Sigmoid colon (tissue), 4 donors: ENCODE measurements at regions not wholly inside any gene's neighbourhood (a gene's known extent, or its start where the extent isn't known, plus 50 kb on each side); places are given as distances from the start of the nearest gene placed in this dataset.
"Not testable (repeated sequence)": the region's sequence is repeated elsewhere in the genome, so short reads cannot be mapped to it uniquely, and the experiment has no call there.

Experiments
- EP300 ChIP-seq, 4 donors: sonication (generic); formaldehyde crosslinking; IDR thresholded peaks; one replicate each; pipeline ENCODE4 v1.6.1; 2017; ENCODE audit warnings: antibody characterized with exemption in 4 of 4
- POLR2A ChIP-seq, 2 donors: fragments of 450-650 bp; IDR thresholded peaks; one replicate each; pipeline ENCODE4 v1.6.1; 2016; ENCODE audit warnings: antibody characterized with exemption in 2 of 2, mild to moderate bottlenecking in 2 of 2, moderate library complexity in 2 of 2
- TF ChIP-seq, protein P1 (sequence below), 4 experiments: fragments of 450-650 bp in 3 of 4; fragments of 200-600 bp in 1 of 4; IDR thresholded peaks; one replicate each; pipeline ENCODE4 v1.5.1; 2016 to 2019; ENCODE audit warnings: antibody characterized with exemption in 4 of 4, mild to moderate bottlenecking in 3 of 4, moderate library complexity in 2 of 4

DNA sequence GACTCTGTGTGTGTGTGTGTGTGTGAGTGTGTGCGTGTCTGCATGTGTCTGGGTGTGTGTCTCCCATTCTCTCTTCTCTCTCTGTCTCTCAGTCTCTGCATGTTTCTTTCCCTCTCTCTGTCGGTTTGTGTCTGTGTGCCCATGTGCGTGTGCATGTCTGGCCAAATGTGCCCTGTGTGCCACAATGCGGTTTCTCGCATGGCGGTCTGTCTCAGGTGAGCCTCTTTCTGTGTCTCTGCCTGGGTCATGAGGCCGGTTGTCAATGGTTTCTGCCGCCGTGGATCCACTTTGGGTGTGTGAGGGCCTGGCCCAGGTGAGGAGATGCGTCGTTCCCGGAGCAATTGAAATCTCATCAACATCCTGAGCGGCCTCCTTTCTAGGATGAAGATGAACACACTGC, 3882.1 kb downstream of the SRGAP2C start:
- TF ChIP-seq, protein P1, sequence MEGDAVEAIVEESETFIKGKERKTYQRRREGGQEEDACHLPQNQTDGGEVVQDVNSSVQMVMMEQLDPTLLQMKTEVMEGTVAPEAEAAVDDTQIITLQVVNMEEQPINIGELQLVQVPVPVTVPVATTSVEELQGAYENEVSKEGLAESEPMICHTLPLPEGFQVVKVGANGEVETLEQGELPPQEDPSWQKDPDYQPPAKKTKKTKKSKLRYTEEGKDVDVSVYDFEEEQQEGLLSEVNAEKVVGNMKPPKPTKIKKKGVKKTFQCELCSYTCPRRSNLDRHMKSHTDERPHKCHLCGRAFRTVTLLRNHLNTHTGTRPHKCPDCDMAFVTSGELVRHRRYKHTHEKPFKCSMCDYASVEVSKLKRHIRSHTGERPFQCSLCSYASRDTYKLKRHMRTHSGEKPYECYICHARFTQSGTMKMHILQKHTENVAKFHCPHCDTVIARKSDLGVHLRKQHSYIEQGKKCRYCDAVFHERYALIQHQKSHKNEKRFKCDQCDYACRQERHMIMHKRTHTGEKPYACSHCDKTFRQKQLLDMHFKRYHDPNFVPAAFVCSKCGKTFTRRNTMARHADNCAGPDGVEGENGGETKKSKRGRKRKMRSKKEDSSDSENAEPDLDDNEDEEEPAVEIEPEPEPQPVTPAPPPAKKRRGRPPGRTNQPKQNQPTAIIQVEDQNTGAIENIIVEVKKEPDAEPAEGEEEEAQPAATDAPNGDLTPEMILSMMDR (IDR thresholded peaks at IDR 0.05), result not testable (repeated sequence)
- TF ChIP-seq POLR2A, EP300 (IDR thresholded peaks at IDR 0.05): not testable (repeated sequence)
